HG02981 (cell line): ENCODE measurements at regions not wholly inside any gene's neighbourhood (a gene's known extent, or its start where the extent isn't known, plus 50 kb on each side); places are given as distances from the start of the nearest gene placed in this dataset.

Experiments
- ATAC-seq: cut with Tn5 transposase; IDR thresholded peaks from one replicate; pipeline ENCODE4 v1.9.1; 2021; ENCODE audit warnings: mild to moderate bottlenecking, moderate library complexity; ENCODE audit not compliant: unreplicated experiment

- peak; percentile 78 for ATAC-seq
Observed at GRCh38 chr9:6703898-6704639, 53.7 kb upstream of the KDM4C start.

- ATAC-seq, result no peak
Observed at GRCh38 chr9:6702707-6703106, 55.1 kb upstream of the KDM4C start.

DNA sequence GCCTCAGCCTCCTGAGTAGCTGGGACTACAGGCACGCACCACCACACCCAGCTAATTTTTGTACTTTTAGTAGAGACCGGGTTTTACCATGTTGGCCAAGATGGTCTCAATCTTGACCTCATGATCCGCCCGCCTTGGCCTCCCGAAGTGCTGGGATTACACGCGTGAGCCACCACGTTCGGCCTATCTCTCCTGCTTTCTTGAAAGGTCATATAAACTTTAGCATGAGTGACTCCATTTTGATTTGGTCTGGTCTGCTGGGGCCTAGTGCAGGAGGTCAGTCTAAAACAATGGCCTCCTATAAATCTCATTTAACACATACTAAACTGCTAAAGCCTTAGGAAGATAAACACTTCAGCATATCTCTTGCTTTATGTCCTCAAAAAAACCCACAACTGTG lies 50.6 kb upstream of the GLDC start:
- ATAC-seq, result no peak

GRCh38 chr9:6695121-6695814 lies 49.7 kb upstream of the GLDC start:
- no peak for ATAC-seq
